WTC11 (cell line): ENCODE measurements at regions not wholly inside any gene's neighbourhood (a gene's known extent, or its start where the extent isn't known, plus 50 kb on each side); places are given as distances from the start of the nearest gene placed in this dataset.

ENCODE experiments used
- ATAC-seq: fragments of 200-7000 bp; cut with Tn5 transposase; 2 replicates; pipeline ENCODE4 v1.10.0; 2021; ENCODE audit warnings: mild to moderate bottlenecking, moderate library complexity
- CTCF ChIA-PET: fragments of 300-600 bp; sonication (Branson Sonifier 250); formaldehyde crosslinking; loops from one replicate; lab custom pipeline; 2021; ENCODE audit warnings: antibody characterized with exemption; lab: Charles Lee
- POLR2A ChIA-PET: fragments of 350-600 bp; sonication (Branson Sonifier 250); formaldehyde crosslinking; loops from one replicate; lab custom pipeline; 2021; ENCODE audit warnings: antibody characterized with exemption; lab: Charles Lee
- DNase-seq: peaks from one replicate; pipeline ENCODE4 v3.0.0; 2021; ENCODE audit warnings: low spot score
- H3K27ac Mint-ChIP-seq: 2 replicates; pipeline ENCODE4 v1.8.0; 2021; ENCODE audit warnings: mixed read lengths
- H3K27me3 Mint-ChIP-seq: 2 replicates; pipeline ENCODE4 v1.8.0; 2021; ENCODE audit warnings: low read depth, mild to moderate bottlenecking, moderate library complexity, mixed read lengths
- H3K36me3 Mint-ChIP-seq: 2 replicates; pipeline ENCODE4 v1.8.0; 2021; ENCODE audit warnings: mixed read lengths
- H3K4me1 Mint-ChIP-seq: 2 replicates; pipeline ENCODE4 v1.8.0; 2022; ENCODE audit warnings: mixed read lengths
- H3K4me3 Mint-ChIP-seq: 2 replicates; pipeline ENCODE4 v1.8.0; 2021; ENCODE audit warnings: mild to moderate bottlenecking, moderate library complexity, mixed read lengths
- H3K9me3 Mint-ChIP-seq: 2 replicates; pipeline ENCODE4 v1.8.0; 2021; ENCODE audit warnings: mixed read lengths
- EMX1 ChIP-seq: fragments of 250-450 bp; sonication (Bioruptor Pico); IDR thresholded peaks from 2 replicates; pipeline ENCODE4 v1.8.0; 2021; ENCODE audit warnings: mild to moderate bottlenecking
- FOXJ3 ChIP-seq: sonication (generic); formaldehyde crosslinking; IDR thresholded peaks from 2 replicates; pipeline ENCODE4 v1.9.0; 2021; ENCODE audit warnings: missing genetic modification reagents, mild to moderate bottlenecking, borderline replicate concordance
- OVOL2 ChIP-seq: fragments of 250-450 bp; sonication (Bioruptor Pico); IDR thresholded peaks from 2 replicates; pipeline ENCODE4 v1.9.0; 2021; ENCODE audit warnings: mild to moderate bottlenecking, borderline replicate concordance
- SP1 ChIP-seq: sonication (generic); formaldehyde crosslinking; conservative IDR thresholded peaks from 2 replicates; pipeline ENCODE4 v1.8.1; 2022; ENCODE audit warnings: missing genetic modification reagents
- TCF7 ChIP-seq: sonication (generic); formaldehyde crosslinking; IDR thresholded peaks from 2 replicates; pipeline ENCODE4 v1.8.0; 2022; ENCODE audit warnings: mild to moderate bottlenecking, low read depth, missing genetic modification reagents, moderate library complexity
- ZNF138 ChIP-seq: sonication (generic); formaldehyde crosslinking; conservative IDR thresholded peaks from 2 replicates; pipeline ENCODE4 v1.8.1; 2022; ENCODE audit warnings: mild to moderate bottlenecking, moderate library complexity, missing genetic modification reagents
- ZNF263 ChIP-seq: sonication (generic); formaldehyde crosslinking; IDR thresholded peaks from 2 replicates; pipeline ENCODE4 v1.8.1; 2022; ENCODE audit warnings: low read depth, mild to moderate bottlenecking, moderate library complexity, missing genetic modification reagents
- TF ChIP-seq, protein P1 (sequence below): sonication (generic); formaldehyde crosslinking; IDR thresholded peaks from 2 replicates; pipeline ENCODE4 v1.8.0; 2023; ENCODE audit warnings: missing genetic modification reagents, mild to moderate bottlenecking, borderline replicate concordance
- TF ChIP-seq, protein P2 (sequence below): sonication (generic); formaldehyde crosslinking; IDR thresholded peaks from 2 replicates; pipeline ENCODE4 v1.8.1; 2023; ENCODE audit warnings: mild to moderate bottlenecking, missing genetic modification reagents, borderline replicate concordance
- TF ChIP-seq, protein P3 (sequence below): sonication (generic); formaldehyde crosslinking; IDR thresholded peaks from 2 replicates; pipeline ENCODE4 v1.8.1; 2023; ENCODE audit warnings: mild to moderate bottlenecking, moderate library complexity, missing genetic modification reagents
- TF ChIP-seq, protein P4 (sequence below): fragments of 250-450 bp; sonication (Bioruptor Pico); conservative IDR thresholded peaks from 2 replicates; pipeline ENCODE4 v1.9.0; 2021; ENCODE audit warnings: mild to moderate bottlenecking
- TF ChIP-seq, protein P5 (sequence below): fragments of 250-450 bp; sonication (Bioruptor Pico); IDR thresholded peaks from 2 replicates; pipeline ENCODE4 v1.9.0; 2021; ENCODE audit warnings: mild to moderate bottlenecking
- TF ChIP-seq, protein P6 (sequence below): sonication (generic); formaldehyde crosslinking; IDR thresholded peaks from 2 replicates; pipeline ENCODE4 v1.8.1; 2022; ENCODE audit warnings: missing genetic modification reagents, borderline replicate concordance
- TF ChIP-seq, protein P7 (sequence below): sonication (generic); formaldehyde crosslinking; IDR thresholded peaks from 2 replicates; pipeline ENCODE4 v1.8.1; 2022; ENCODE audit warnings: mild to moderate bottlenecking, missing genetic modification reagents, moderate library complexity, borderline replicate concordance
- TF ChIP-seq, protein P8 (sequence below): fragments of 250-450 bp; sonication (Bioruptor Pico); IDR thresholded peaks from 2 replicates; pipeline ENCODE4 v1.9.0; 2021; ENCODE audit warnings: mild to moderate bottlenecking

DNA sequence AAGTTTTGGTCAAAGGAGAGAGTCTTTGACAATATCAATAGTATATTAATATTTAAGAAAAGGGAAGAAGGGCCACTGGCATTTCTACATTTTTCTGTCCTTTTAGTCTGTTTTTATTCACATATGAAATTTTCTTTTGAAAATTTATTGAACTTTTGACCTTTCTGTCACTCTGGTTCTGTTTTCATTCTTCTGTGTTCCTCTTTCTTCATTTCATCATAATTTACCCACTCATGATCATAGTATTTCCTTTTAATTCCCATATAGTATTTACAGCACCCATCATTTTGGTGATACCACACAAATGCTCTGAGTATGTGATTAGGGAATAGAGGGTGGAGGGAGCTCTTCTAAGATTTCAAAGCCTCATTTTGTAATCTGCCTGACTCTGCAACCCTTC is 142.8 kb downstream of the GJA1 start (continued):
- TF ChIP-seq, protein P1, sequence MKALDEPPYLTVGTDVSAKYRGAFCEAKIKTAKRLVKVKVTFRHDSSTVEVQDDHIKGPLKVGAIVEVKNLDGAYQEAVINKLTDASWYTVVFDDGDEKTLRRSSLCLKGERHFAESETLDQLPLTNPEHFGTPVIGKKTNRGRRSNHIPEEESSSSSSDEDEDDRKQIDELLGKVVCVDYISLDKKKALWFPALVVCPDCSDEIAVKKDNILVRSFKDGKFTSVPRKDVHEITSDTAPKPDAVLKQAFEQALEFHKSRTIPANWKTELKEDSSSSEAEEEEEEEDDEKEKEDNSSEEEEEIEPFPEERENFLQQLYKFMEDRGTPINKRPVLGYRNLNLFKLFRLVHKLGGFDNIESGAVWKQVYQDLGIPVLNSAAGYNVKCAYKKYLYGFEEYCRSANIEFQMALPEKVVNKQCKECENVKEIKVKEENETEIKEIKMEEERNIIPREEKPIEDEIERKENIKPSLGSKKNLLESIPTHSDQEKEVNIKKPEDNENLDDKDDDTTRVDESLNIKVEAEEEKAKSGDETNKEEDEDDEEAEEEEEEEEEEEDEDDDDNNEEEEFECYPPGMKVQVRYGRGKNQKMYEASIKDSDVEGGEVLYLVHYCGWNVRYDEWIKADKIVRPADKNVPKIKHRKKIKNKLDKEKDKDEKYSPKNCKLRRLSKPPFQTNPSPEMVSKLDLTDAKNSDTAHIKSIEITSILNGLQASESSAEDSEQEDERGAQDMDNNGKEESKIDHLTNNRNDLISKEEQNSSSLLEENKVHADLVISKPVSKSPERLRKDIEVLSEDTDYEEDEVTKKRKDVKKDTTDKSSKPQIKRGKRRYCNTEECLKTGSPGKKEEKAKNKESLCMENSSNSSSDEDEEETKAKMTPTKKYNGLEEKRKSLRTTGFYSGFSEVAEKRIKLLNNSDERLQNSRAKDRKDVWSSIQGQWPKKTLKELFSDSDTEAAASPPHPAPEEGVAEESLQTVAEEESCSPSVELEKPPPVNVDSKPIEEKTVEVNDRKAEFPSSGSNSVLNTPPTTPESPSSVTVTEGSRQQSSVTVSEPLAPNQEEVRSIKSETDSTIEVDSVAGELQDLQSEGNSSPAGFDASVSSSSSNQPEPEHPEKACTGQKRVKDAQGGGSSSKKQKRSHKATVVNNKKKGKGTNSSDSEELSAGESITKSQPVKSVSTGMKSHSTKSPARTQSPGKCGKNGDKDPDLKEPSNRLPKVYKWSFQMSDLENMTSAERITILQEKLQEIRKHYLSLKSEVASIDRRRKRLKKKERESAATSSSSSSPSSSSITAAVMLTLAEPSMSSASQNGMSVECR (CRISPR knock-in tag), result no peak
- TF ChIP-seq FOXJ3 (CRISPR knock-in tag), result no peak

DNA sequence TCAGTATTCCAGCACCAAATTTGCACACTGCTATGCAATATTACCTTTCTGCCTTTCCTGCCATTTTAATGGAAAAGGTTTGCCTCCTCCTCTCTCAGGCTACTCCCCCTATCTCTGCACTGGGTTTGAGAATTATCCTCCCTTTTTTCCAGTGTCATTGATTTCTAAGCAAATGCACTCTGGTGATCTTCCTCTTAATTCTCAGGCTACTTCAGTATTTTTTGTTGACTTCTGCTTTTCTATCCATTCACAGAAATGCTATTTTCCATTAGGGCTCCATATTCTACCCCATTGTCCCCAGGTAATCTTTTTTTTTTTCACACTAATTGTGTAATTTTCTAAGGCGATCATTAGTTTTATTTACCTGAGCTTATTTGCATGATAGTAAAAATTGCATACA is 144.0 kb downstream of the GJA1 start:
- Mint-ChIP-seq H3K4me3 (no peak overlapping the region), H3K27me3 (no peaks in the 10 kb centered on the region), H3K36me3 (no peaks in the 10 kb centered on the region), H3K4me1 (peaks cover 7% of the 10 kb centered on the region; the same call in 1 of the 2 replicates), H3K9me3 (no peaks in the 10 kb centered on the region), H3K27ac (no peak overlapping the region)
- DNase-seq (no peak), ATAC-seq (no peak)
- ChIA-PET CTCF (interaction anchor here (1.0 kb wide), 1 partner anchor 44 kb away, joined by 3 read pairs; no protein-coding TSS in a partner anchor), POLR2A (no interaction called here)
- TF ChIP-seq, protein P2, sequence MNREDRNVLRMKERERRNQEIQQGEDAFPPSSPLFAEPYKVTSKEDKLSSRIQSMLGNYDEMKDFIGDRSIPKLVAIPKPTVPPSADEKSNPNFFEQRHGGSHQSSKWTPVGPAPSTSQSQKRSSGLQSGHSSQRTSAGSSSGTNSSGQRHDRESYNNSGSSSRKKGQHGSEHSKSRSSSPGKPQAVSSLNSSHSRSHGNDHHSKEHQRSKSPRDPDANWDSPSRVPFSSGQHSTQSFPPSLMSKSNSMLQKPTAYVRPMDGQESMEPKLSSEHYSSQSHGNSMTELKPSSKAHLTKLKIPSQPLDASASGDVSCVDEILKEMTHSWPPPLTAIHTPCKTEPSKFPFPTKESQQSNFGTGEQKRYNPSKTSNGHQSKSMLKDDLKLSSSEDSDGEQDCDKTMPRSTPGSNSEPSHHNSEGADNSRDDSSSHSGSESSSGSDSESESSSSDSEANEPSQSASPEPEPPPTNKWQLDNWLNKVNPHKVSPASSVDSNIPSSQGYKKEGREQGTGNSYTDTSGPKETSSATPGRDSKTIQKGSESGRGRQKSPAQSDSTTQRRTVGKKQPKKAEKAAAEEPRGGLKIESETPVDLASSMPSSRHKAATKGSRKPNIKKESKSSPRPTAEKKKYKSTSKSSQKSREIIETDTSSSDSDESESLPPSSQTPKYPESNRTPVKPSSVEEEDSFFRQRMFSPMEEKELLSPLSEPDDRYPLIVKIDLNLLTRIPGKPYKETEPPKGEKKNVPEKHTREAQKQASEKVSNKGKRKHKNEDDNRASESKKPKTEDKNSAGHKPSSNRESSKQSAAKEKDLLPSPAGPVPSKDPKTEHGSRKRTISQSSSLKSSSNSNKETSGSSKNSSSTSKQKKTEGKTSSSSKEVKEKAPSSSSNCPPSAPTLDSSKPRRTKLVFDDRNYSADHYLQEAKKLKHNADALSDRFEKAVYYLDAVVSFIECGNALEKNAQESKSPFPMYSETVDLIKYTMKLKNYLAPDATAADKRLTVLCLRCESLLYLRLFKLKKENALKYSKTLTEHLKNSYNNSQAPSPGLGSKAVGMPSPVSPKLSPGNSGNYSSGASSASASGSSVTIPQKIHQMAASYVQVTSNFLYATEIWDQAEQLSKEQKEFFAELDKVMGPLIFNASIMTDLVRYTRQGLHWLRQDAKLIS (CRISPR knock-in tag), result no peak
- TF ChIP-seq, protein P3, sequence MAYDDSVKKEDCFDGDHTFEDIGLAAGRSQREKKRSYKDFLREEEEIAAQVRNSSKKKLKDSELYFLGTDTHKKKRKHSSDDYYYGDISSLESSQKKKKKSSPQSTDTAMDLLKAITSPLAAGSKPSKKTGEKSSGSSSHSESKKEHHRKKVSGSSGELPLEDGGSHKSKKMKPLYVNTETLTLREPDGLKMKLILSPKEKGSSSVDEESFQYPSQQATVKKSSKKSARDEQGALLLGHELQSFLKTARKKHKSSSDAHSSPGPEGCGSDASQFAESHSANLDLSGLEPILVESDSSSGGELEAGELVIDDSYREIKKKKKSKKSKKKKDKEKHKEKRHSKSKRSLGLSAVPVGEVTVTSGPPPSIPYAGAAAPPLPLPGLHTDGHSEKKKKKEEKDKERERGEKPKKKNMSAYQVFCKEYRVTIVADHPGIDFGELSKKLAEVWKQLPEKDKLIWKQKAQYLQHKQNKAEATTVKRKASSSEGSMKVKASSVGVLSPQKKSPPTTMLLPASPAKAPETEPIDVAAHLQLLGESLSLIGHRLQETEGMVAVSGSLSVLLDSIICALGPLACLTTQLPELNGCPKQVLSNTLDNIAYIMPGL (CRISPR knock-in tag), result no peak
- TF ChIP-seq EMX1 (CRISPR knock-in tag), result no peak
- TF ChIP-seq ZNF263 (CRISPR knock-in tag), result no peak
- TF ChIP-seq OVOL2 (CRISPR knock-in tag), result no peak
- no peak for TF ChIP-seq ZNF138 (CRISPR knock-in tag)
- TF ChIP-seq SP1 (CRISPR knock-in tag), result no peak
- TF ChIP-seq, protein P4, sequence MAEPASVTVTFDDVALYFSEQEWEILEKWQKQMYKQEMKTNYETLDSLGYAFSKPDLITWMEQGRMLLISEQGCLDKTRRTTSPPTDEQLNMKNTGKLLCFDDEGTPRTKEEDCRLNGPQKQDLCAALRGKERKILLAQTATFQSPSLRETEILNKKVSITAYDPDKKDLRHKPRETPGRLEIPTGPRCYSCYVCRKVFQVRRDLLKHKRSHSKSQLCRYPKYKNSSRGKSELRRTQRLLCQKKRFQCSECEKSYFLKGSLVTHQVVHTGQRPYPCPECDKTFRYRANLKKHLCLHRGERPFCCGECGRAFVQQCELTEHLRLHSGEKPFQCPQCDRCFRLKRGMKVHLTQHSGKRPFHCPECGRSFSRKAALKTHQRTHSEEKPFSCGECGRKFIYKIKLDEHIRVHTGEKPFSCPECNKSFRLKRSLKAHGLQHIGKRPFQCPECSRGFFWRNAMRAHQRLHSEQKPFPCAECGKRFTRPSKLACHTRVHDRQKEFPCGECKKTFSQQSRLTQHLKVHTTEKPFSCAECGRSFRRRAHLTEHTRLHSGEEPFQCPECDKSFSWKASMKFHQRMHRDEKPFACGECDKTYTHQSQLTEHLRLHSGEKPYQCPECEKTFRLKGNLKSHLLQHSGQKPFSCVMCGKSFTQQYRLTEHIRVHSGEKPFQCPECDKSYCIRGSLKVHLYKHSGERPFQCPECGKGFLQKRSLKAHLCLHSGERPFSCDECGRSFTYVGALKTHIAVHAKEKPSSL (CRISPR knock-in tag), result no peak
- TF ChIP-seq, protein P5, sequence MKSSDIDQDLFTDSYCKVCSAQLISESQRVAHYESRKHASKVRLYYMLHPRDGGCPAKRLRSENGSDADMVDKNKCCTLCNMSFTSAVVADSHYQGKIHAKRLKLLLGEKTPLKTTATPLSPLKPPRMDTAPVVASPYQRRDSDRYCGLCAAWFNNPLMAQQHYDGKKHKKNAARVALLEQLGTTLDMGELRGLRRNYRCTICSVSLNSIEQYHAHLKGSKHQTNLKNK (CRISPR knock-in tag), result no peak
- no peak for TF ChIP-seq FOXJ3 (CRISPR knock-in tag)
- TF ChIP-seq, protein P6, sequence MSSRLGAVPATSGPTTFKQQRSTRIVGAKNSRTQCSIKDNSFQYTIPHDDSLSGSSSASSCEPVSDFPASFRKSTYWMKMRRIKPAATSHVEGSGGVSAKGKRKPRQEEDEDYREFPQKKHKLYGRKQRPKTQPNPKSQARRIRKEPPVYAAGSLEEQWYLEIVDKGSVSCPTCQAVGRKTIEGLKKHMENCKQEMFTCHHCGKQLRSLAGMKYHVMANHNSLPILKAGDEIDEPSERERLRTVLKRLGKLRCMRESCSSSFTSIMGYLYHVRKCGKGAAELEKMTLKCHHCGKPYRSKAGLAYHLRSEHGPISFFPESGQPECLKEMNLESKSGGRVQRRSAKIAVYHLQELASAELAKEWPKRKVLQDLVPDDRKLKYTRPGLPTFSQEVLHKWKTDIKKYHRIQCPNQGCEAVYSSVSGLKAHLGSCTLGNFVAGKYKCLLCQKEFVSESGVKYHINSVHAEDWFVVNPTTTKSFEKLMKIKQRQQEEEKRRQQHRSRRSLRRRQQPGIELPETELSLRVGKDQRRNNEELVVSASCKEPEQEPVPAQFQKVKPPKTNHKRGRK, result no peak
- TF ChIP-seq, protein P7, sequence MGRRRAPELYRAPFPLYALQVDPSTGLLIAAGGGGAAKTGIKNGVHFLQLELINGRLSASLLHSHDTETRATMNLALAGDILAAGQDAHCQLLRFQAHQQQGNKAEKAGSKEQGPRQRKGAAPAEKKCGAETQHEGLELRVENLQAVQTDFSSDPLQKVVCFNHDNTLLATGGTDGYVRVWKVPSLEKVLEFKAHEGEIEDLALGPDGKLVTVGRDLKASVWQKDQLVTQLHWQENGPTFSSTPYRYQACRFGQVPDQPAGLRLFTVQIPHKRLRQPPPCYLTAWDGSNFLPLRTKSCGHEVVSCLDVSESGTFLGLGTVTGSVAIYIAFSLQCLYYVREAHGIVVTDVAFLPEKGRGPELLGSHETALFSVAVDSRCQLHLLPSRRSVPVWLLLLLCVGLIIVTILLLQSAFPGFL (CRISPR knock-in tag), result no peak
- TF ChIP-seq, protein P8, sequence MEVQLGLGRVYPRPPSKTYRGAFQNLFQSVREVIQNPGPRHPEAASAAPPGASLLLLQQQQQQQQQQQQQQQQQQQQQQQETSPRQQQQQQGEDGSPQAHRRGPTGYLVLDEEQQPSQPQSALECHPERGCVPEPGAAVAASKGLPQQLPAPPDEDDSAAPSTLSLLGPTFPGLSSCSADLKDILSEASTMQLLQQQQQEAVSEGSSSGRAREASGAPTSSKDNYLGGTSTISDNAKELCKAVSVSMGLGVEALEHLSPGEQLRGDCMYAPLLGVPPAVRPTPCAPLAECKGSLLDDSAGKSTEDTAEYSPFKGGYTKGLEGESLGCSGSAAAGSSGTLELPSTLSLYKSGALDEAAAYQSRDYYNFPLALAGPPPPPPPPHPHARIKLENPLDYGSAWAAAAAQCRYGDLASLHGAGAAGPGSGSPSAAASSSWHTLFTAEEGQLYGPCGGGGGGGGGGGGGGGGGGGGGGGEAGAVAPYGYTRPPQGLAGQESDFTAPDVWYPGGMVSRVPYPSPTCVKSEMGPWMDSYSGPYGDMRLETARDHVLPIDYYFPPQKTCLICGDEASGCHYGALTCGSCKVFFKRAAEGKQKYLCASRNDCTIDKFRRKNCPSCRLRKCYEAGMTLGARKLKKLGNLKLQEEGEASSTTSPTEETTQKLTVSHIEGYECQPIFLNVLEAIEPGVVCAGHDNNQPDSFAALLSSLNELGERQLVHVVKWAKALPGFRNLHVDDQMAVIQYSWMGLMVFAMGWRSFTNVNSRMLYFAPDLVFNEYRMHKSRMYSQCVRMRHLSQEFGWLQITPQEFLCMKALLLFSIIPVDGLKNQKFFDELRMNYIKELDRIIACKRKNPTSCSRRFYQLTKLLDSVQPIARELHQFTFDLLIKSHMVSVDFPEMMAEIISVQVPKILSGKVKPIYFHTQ (CRISPR knock-in tag), result no peak
- TF ChIP-seq TCF7 (CRISPR knock-in tag), result no peak
